Spleen (tissue), 11 donors: ENCODE measurements at regions not wholly inside any gene's neighbourhood (a gene's known extent, or its start where the extent isn't known, plus 50 kb on each side); places are given as distances from the start of the nearest gene placed in this dataset.

Source experiments
- DNase-seq: peaks from one replicate; pipeline ENCODE4 v3.0.0-alpha.2; 2020
- H3K27ac ChIP-seq, 8 donors: fragments of 200-600 bp; sonication (generic) in 7 of 8; 1 replicate in 4 of 8; 2 replicates in 4 of 8; pipeline versions ENCODE4 v1.5.0 to v1.8.0; 2016 to 2021; ENCODE audit warnings: inconsistent platforms in 4 of 8, mild to moderate bottlenecking in 4 of 8, moderate library complexity in 1 of 8
- H3K27me3 ChIP-seq, 7 donors: fragments of 200-600 bp; sonication (generic) in 6 of 7; replicated peaks in 1 of 7; 1 replicate in 4 of 7; 2 replicates in 3 of 7; pipeline versions ENCODE4 v1.5.0 to v1.8.0; 2016 to 2021; ENCODE audit warnings: inconsistent platforms in 3 of 7, mild to moderate bottlenecking in 1 of 7
- H3K36me3 ChIP-seq, 6 donors: fragments of 200-600 bp; sonication (generic) in 5 of 6; 1 replicate in 4 of 6; 2 replicates in 2 of 6; pipeline versions ENCODE4 v1.5.0 to v1.8.0; 2016 to 2021; ENCODE audit warnings: inconsistent platforms in 2 of 6
- H3K4me1 ChIP-seq, 6 donors: fragments of 200-600 bp; sonication (generic) in 5 of 6; 1 replicate in 3 of 6; 2 replicates in 3 of 6; pipeline versions ENCODE4 v1.5.0 to v1.8.0; 2016 to 2021; ENCODE audit warnings: inconsistent platforms in 3 of 6
- H3K4me3 ChIP-seq, 8 donors: fragments of 200-600 bp; sonication (generic) in 7 of 8; 1 replicate in 4 of 8; 2 replicates in 4 of 8; pipeline versions ENCODE4 v1.5.0 to v1.8.0; 2016 to 2021; ENCODE audit warnings: inconsistent platforms in 4 of 8, mild to moderate bottlenecking in 4 of 8, moderate library complexity in 2 of 8
- H3K9me3 ChIP-seq, 8 donors: fragments of 200-600 bp; sonication (generic) in 7 of 8; 1 replicate in 4 of 8; 2 replicates in 4 of 8; pipeline versions ENCODE4 v1.5.0 to v1.8.0; 2016 to 2021; ENCODE audit warnings: inconsistent platforms in 4 of 8
- POLR2A ChIP-seq, 3 donors: fragments of 450-650 bp; IDR thresholded peaks; one replicate each; pipeline ENCODE4 v1.5.1; 2017; ENCODE audit warnings: antibody characterized with exemption in 3 of 3, mild to moderate bottlenecking in 1 of 3
- POLR2AphosphoS5 ChIP-seq, 3 donors: sonication (generic); formaldehyde crosslinking; IDR thresholded peaks; one replicate each; pipeline ENCODE4 v1.5.1; 2017; ENCODE audit warnings: antibody characterized with exemption in 3 of 3
- WGBS, 5 donors: extraction: QIAGEN DNeasy Blood & Tissue Kit in 3 of 5; methylation state at CpG; one replicate each; pipeline versions ENCODE4 v1.1.5 to v1.1.7; 2013 to 2018; 5-methylcytosine and 5-hydroxymethylcytosine counted together
- intact Hi-C: fragments of 100-400 bp; cut with DNase I; formaldehyde crosslinking; loops from one replicate; pipeline ENCODE4 v1.15.0; 2023; ENCODE audit warnings: low total_unique reads
- TF ChIP-seq, protein P1 (sequence below), 11 experiments: fragments of 200-600 bp in 7 of 11; fragments of 450-650 bp in 4 of 11; sonication (generic) in 4 of 11; IDR thresholded peaks in 8 of 11; conservative IDR thresholded peaks in 3 of 11; 1 replicate in 7 of 11; 2 replicates in 4 of 11; pipeline versions ENCODE4 v1.4.0 to v1.8.0; 2016 to 2021; ENCODE audit warnings: antibody characterized with exemption in 11 of 11, inconsistent platforms in 4 of 11, mild to moderate bottlenecking in 1 of 11
- donor health status: healthy with polysubstance abuse.
- donor health status: DM: no; HTN: no; CAD: no; lungs with moderate emphysema.
- donor health status: DM: no; HTN: no; CAD: no.
- donor health status: Bipolar disorder and iron deficiency.
- donor health status: healthy.
- donor health status: DM: no; HTN: no; CAD: no.
- donor health status: DM: yes; HTN: yes; CAD: no.

DNA sequence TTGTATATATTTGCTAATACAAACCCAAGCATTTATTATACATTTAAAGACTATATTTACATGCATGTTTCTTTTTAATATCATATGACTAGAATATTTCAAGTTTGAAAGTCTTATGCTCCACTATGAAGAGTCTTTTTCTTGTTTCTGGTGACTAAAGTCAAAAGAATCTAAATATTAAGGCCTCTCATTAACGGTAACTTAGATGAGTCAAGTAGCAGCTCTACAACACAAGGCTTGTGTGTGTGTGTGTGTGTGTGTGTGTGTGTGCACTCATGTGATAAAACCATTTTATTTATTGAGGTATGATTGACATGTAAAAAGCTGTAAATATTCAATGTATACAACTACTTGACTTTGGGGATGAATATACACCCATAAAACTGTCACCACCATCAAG is 275.6 kb downstream of the TFAP2B start:
- Histone ChIP-seq H3K4me3 (no peak overlapping the region), H3K36me3 (no peaks in the 10 kb centered on the region), H3K27ac (no peak overlapping the region), H3K4me1 (no peaks in the 10 kb centered on the region), H3K9me3 (peaks cover 4 to 28% (median 20%) of the 10 kb centered on the region in 8 donors), H3K27me3 (no peaks in the 10 kb centered on the region)
- no peak for DNase-seq
- TF ChIP-seq POLR2AphosphoS5 (IDR thresholded peaks at IDR 0.05) (no peak), POLR2A (IDR thresholded peaks at IDR 0.05) (no peak)
- TF ChIP-seq, protein P1, sequence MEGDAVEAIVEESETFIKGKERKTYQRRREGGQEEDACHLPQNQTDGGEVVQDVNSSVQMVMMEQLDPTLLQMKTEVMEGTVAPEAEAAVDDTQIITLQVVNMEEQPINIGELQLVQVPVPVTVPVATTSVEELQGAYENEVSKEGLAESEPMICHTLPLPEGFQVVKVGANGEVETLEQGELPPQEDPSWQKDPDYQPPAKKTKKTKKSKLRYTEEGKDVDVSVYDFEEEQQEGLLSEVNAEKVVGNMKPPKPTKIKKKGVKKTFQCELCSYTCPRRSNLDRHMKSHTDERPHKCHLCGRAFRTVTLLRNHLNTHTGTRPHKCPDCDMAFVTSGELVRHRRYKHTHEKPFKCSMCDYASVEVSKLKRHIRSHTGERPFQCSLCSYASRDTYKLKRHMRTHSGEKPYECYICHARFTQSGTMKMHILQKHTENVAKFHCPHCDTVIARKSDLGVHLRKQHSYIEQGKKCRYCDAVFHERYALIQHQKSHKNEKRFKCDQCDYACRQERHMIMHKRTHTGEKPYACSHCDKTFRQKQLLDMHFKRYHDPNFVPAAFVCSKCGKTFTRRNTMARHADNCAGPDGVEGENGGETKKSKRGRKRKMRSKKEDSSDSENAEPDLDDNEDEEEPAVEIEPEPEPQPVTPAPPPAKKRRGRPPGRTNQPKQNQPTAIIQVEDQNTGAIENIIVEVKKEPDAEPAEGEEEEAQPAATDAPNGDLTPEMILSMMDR (IDR thresholded peaks at IDR 0.05 in 8 of 11, conservative IDR thresholded peaks at IDR 0.05 in 3 of 11): no peak
- intact Hi-C loops: no loop called here
- WGBS, 5 donors: 82 to 97% (median 91%) methylated on average over 1 of the region's 1 CpG

DNA sequence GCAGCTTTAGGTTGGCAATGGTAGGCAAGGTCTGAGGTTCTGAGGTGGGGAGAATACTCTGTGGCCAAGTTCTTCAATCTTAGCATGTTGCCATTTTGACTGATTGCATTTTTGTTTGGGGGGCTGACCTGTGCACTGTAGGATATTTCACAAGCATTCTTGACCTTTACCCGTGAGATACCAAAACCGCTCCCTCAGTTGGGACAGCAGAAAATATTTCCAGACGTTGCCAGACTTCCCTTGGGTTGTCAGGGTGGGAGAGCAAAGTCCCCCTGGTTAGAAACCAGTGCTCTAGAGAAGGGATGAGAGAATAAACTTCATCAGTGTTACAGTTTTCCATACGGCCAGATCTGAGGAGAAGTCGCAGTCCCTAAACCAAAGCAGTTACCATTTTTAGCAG is 279.6 kb downstream of the TFAP2B start:
- no peak for DNase-seq
- WGBS, 5 donors: 66 to 83% (median 73%) methylated on average over 5 of the region's 5 CpGs
- peaks cover 0 to 7% (median 0%) of the 10 kb centered on the region in 8 donors for H3K9me3 ChIP-seq
- TF ChIP-seq POLR2AphosphoS5 (IDR thresholded peaks at IDR 0.05): no peak
- H3K36me3 ChIP-seq: no peaks in the 10 kb centered on the region
- no peaks in the 10 kb centered on the region for H3K27me3 ChIP-seq
- no peak overlapping the region for H3K4me3 ChIP-seq
- H3K4me1 ChIP-seq: no peaks in the 10 kb centered on the region
- no peak overlapping the region for H3K27ac ChIP-seq
- intact Hi-C loops: no loop called here

DNA sequence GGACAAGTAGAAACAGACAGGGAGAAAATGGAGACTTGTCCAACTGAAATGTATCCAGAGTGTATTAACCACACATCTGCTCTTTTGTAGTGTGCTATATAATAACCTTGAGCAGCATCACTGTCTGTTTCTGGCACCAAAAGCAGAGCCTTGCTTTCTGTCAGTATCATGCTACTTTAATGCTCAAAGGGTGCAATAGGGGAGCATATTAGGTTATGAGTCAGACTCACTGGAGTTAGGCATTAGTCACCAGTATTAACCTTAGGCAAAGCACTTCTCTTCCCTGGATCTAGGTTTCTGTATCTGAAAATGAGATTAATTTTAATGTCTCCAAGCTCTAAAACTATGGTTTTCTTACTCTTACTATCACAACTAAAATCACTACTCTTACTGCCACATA is 280.1 kb downstream of the TFAP2B start:
- no peak overlapping the region for H3K27ac ChIP-seq
- no peaks in the 10 kb centered on the region for H3K27me3 ChIP-seq
- H3K4me3 ChIP-seq: no peak overlapping the region
- intact Hi-C loops: no loop called here
- DNase-seq: no peak
- H3K9me3 ChIP-seq: peaks cover 0 to 7% (median 0%) of the 10 kb centered on the region in 8 donors
- H3K36me3 ChIP-seq: no peaks in the 10 kb centered on the region
- TF ChIP-seq POLR2AphosphoS5 (IDR thresholded peaks at IDR 0.05): no peak
- TF ChIP-seq POLR2A (IDR thresholded peaks at IDR 0.05): no peak
- TF ChIP-seq, protein P1 (IDR thresholded peaks at IDR 0.05 in 8 of 11, conservative IDR thresholded peaks at IDR 0.05 in 3 of 11): no peak
- H3K4me1 ChIP-seq: no peaks in the 10 kb centered on the region

DNA sequence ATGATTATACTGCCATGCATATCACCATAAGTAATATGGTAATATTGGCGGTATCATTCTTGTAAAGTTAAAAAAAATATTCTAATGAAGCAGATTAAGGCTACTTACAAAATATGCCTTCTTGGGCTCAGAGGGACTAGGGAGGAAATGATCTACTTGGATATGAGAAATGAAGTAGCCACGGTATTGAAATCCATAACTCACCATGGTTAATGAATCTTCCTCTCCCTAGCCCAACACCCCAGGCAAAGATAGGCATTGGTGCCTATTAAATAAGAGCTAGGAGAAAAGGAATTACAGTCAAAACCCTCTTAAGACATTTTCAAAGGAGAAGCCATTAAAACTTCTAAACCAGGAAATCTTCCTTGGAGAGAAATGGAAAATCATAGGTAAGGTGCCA is 280.5 kb downstream of the TFAP2B start:
- Histone ChIP-seq H3K36me3 (no peaks in the 10 kb centered on the region), H3K27ac (no peak overlapping the region), H3K4me1 (no peaks in the 10 kb centered on the region), H3K9me3 (peaks cover 0 to 7% (median 0%) of the 10 kb centered on the region in 8 donors), H3K27me3 (no peaks in the 10 kb centered on the region), H3K4me3 (no peak overlapping the region)
- WGBS, 5 donors: 81 to 94% (median 88%) methylated on average over 2 of the region's 2 CpGs
- no peak for DNase-seq
- intact Hi-C loops: no loop called here
- TF ChIP-seq POLR2A (IDR thresholded peaks at IDR 0.05): no peak
- TF ChIP-seq POLR2AphosphoS5 (IDR thresholded peaks at IDR 0.05): no peak
- TF ChIP-seq, protein P1 (IDR thresholded peaks at IDR 0.05 in 8 of 11, conservative IDR thresholded peaks at IDR 0.05 in 3 of 11): no peak

DNA sequence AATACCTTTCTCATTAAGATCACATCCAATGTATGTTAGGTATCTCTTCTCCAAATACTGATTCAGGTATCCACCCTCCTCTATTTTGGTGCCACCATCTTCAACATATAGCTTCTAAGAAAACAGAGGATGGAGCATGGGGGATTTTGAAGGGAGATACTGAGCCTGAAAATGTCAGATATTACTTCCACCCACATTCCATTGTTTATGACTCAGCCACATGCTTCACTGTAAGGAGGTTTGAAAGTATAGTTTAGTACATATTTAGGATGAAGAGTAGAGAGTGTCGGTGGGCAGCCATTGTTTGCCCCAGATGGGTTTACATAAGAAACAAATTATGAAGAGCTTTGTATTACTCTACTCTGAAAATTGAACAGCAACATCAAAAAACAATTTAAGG is 286.7 kb downstream of the TFAP2B start:
- Histone ChIP-seq H3K27ac (no peak overlapping the region), H3K4me3 (no peak overlapping the region), H3K36me3 (no peaks in the 10 kb centered on the region), H3K9me3 (peaks cover 0 to 9% (median 0%) of the 10 kb centered on the region in 8 donors), H3K27me3 (no peaks in the 10 kb centered on the region), H3K4me1 (no peaks in the 10 kb centered on the region)
- intact Hi-C loops: no loop called here
- TF ChIP-seq, protein P1 (IDR thresholded peaks at IDR 0.05 in 8 of 11, conservative IDR thresholded peaks at IDR 0.05 in 3 of 11): no peak
- TF ChIP-seq POLR2A (IDR thresholded peaks at IDR 0.05) (no peak), POLR2AphosphoS5 (IDR thresholded peaks at IDR 0.05) (no peak)
- WGBS, 5 donors: 84 to 100% (median 94%) methylated on average over 1 of the region's 1 CpG
- DNase-seq: no peak
